Sciatic nerve (tissue), 2 donors: ENCODE measurements at regions not wholly inside any gene's neighbourhood (a gene's known extent, or its start where the extent isn't known, plus 50 kb on each side); places are given as distances from the start of the nearest gene placed in this dataset.

ENCODE experiments used
- ATAC-seq: fragments of 200-7000 bp; cut with Tn5 transposase; one replicate; pipeline ENCODE4 v1.9.1; 2020; ENCODE audit warnings: mild to moderate bottlenecking, moderate library complexity
- DNase-seq: peaks from one replicate; pipeline ENCODE4 v3.0.0-alpha.2; 2020; ENCODE audit warnings: low spot score
- intact Hi-C: fragments of 100-400 bp; cut with DNase I; formaldehyde crosslinking; loops from one replicate; pipeline ENCODE4 v1.14.2; 2022
- donor health status: DM: no; HTN: no; CAD: no.
- donor health status: DM: no; HTN: no; CAD: no.

DNA sequence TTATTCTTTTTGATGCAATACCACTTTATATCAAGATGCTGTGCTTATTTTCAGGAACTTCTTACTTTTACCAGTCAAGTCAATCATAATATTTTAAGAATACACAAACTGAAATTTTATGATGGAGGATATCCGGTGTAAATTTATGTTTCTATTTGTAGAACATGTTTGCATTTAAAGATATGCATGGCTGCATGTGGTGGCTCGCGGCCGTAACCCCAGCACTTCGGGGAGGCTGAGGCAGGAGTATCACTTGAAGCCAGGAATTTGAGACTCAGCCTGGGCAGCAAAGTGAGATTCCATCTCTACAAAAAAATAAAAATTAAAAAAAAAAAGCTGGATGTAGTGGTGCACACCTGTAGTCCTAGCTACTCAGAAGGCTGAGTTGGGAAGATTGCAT lies 73.5 kb upstream of the ALDH1A1 start:
- no peak for ATAC-seq
- intact Hi-C loops: no loop called here

DNA sequence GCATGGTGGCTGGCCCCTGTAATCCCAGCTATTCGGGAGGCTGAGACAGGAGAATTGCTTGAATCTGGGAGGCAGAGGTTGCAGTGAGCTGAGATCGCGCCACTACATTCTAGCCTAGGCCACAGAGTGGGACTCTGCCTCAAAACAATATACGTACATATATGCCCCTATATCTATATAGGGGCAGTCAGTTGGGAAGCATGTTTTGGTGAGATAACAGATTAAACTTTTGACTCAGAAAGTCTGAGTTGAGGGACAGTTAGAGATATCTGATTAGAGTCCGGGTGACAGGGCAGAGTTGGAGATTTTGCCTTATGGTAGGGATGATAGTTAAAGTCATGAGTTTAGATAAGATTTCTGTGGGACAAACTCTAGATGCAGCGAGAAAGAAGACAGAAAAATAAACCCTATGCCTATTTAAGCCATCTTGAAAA lies 71.8 kb upstream of the ALDH1A1 start:
- intact Hi-C loops: no loop called here
- DNase-seq (no peak), ATAC-seq (no peak)

More for the DNA sequence above, 73.5 kb upstream of the ALDH1A1 start:
- DNase-seq: no peak

DNA sequence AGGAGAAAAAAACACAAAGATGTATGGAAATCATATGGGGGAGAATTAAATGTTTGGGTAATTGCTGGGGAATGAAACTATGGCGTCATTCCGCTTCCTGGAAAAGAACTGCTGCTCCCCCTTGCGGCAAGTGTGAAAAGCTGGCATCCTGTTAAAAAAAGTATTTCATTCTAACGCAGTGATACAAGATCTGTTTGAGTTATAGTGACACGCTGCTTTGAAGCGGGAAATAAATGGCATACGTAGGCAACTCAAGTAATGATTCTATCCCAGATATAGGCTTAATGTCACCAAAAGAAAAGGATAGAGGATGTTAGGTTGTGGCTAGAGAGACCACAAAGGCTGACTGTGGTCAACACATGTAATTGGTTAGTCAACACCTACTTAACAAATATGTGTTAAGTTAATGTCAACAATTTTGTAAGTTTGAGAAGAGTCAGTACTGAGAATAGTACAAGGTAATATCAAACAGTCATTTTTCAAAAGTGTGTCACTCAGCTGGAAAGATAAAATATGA lies 70.2 kb upstream of the ALDH1A1 start:
- ATAC-seq: peak; percentile 80
- DNase-seq: peak; percentile 76
- intact Hi-C loops: no loop called here

DNA sequence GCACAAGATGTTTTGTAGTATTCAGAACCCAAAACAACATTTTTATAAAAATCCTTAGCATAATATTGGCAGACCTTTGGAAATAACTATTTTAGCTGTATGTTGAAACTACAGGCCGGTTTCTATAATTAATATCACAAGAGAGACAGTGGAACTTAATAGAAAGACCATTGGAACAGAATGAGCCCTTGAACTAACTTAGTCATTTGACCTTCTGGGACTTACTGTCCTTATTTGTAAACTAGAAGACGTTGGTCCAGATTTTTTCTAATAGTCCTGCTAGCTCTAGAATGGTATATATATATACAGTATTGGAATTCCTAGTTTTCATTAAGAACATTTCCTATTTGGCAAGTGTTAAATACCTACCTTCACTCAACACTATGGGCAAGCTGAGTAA lies 69.5 kb upstream of the ALDH1A1 start:
- no peak for DNase-seq
- no peak for ATAC-seq
- intact Hi-C loops: no loop called here

DNA sequence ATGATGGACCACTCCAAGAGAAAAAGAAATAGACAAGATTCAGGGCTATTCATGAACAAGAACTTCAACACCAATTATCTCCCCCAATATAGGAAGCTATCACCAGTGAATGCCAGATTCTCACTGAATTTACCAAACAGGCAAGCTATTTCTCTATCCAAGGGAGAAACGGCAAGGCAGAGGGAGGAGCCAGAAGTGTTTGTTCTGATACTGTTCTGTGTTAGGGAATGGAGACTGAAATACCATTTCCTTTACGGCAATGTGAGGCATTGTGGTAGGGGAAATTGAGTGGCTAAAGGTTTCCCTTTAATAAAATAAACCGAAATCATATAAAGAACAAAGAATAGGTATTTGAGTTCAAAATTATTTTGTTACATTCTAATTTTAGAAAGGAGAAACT lies 68.0 kb upstream of the ALDH1A1 start:
- DNase-seq (no peak), ATAC-seq (no peak)
- intact Hi-C loops: no loop called here

DNA sequence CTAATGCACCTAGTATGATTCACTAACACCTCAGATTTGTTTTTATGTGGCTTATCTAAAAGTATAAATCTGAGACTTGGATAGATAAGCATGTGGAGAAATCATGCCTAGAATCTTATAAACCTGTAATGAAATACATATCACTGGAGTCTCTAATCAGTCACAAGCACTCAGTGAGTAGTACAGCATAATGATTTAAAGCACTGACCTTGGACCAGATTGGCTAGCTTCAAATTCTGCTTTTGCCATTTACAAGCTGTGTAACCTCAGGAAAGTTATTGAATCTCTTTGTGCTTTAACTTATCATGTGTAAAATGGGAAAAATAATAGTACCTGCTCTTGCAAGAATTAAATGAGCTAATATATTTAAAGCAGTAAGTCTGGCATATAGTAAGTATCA lies 61.2 kb upstream of the ALDH1A1 start:
- intact Hi-C loops: no loop called here
- no peak for ATAC-seq
- no peak for DNase-seq

DNA sequence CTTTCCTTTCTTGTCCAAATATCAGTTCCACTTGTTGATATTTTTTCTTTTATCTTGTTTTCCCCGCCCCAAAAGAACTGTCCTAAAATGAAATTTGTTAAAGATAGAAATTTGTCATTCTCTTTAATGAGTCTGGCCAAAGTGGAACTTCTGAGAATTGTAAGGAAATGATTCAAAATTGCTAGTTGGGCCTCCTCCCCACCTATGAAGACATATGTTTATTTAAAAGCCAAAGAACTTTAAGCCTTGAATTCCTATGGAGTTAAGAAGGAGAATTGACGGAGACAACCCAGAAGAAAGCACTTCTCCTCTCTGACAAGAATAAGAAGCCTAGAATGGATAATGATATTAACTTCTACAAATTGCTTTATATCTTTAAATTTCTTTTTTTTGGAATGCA lies 59.1 kb upstream of the ALDH1A1 start:
- ATAC-seq: no peak
- intact Hi-C loops: no loop called here
- no peak for DNase-seq

DNA sequence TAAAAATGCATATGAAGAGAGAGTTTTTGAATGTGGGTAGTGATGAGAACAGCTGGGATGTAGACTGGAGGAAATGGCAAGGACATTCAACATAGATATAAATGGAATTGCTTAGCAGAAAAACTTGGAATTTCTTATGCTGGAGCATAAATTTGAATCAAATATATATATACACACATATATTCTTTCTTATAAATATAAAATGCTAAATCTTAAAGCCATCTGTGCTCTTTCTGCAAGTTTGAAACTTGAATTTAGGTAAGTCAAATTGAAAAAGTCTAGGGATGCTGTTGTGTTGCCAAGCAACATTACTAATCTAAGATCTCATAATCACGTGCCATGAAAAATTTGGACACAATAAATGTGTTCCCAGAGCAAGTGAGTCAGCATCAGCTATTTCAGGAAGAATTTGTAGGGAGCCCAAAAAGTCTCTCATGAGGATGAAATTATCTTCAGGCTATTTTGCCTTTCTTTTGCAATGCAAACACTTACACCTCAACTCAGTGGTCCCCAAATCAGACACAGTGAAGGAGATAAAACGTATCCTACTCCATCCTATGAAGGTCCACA lies 58.4 kb upstream of the ALDH1A1 start:
- intact Hi-C loops: no loop called here
- DNase-seq (no peak), ATAC-seq (peak; percentile 86)

DNA sequence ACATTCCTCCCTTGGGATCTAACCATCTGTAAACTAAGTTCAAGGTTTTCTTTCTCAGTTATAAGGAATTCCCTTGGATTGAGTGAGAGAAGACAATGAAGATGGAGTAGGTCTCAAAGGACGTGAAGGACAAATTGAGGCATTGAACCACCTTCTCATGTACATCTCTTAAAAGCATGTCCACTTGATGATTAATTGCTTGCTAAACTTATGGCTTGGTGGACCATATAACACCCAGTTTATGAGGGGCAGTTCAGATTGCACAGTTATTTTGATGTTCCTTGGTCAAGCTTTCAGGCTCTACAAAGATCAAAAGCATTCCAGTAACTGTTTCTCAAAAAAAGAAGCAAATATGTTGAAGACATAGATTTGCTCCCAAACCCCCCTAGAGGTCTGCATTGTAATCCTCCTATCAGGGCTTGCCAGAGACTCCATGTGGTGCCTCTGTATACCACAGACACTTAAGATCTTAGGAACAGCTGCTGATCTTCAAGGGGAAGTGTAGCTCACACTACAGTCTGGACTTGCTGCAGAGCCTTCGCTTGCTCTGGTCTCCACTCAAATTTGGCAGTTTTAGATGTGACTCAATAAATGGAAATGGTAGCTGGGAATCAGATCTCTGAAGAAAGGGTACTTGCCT lies 56.9 kb upstream of the ALDH1A1 start:
- ATAC-seq (no peak), DNase-seq (no peak)
- intact Hi-C loops: no loop called here

DNA sequence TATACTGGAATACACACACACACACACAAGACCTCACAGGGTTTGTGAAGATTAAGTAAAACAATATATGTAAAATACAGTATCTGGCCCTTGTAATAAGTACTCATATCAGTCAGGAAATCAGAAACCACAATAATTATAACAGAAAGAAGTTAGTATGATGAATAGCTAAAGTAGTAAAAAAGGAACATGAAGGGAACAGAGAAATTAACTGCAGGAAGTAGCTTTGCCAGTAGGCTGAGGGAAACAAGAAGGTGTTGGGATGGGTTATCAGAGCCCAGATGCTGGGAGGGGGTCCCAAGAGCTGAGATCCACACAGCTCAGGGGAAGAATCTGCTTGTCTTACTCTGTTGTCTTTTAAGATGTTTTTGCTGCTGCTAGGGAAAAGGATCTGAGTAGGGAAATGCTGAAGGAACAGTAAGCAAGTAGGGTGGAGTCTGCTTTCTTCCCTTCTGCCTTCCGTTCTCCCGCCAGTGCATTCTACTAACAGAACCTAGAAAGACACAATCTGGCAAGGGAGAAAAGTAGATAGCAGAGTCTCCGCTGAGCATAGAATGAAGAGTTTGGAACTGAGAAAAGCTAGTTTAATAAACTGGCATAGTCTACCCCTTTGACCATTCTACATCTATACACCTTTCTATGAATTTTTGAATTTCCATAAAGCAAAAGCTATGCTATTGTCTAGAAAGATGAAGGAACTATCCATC lies 55.3 kb upstream of the ALDH1A1 start:
- intact Hi-C loops: no loop called here
- no peak for ATAC-seq
- no peak for DNase-seq

DNA sequence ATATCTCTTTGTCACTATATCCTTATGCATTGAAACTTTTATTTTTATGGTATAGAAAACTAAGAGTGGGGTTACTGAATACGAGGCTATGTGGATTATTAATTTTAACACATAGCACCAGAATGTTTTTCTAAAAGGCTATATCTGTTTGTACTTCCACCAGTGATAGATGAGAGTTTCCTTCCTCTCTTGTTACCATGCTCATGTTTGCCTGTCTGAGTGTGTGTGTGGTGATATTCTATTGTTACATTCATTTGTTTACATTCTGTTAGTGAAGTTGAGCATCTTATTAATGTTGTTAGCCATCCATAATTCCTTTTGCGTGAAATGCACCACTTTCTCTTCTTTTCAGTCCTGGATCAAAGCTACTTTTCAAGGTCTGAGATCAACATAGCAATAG lies 54.1 kb upstream of the ALDH1A1 start:
- intact Hi-C loops: no loop called here
- no peak for ATAC-seq
- DNase-seq: no peak
